GM12874 (cell line): ENCODE measurements at regions not wholly inside any gene's neighbourhood (a gene's known extent, or its start where the extent isn't known, plus 50 kb on each side); places are given as distances from the start of the nearest gene placed in this dataset.

Experiments
- CTCF ChIP-seq: IDR thresholded peaks from 2 replicates; pipeline ENCODE4 v1.5.1; 2011; ENCODE audit warnings: low read depth, mild to moderate bottlenecking, control low read depth, low read length, moderate library complexity; ENCODE audit not compliant: insufficient read depth

- no peak for TF ChIP-seq CTCF
Observed at GRCh38 chr7:13615679-13616078, 373.8 kb downstream of the ETV1 start.

- no peak for TF ChIP-seq CTCF
Observed at GRCh38 chr7:13627455-13627854, 362.0 kb downstream of the ETV1 start.

- no peak for TF ChIP-seq CTCF
Observed at GRCh38 chr7:13628239-13629001, 361.0 kb downstream of the ETV1 start.

GRCh38 chr7:13633857-13634256 is 355.6 kb downstream of the ETV1 start:
- no peak for TF ChIP-seq CTCF

GRCh38 chr7:13639396-13639795 is 350.1 kb downstream of the ETV1 start:
- no peak for TF ChIP-seq CTCF

GRCh38 chr7:13641714-13642113 is 347.8 kb downstream of the ETV1 start:
- no peak for TF ChIP-seq CTCF

- TF ChIP-seq CTCF: no peak
Observed at GRCh38 chr7:13651167-13651566, 338.3 kb downstream of the ETV1 start.
